Neural cell (in vitro differentiated cells): ENCODE measurements at regions not wholly inside any gene's neighbourhood (a gene's known extent, or its start where the extent isn't known, plus 50 kb on each side); places are given as distances from the start of the nearest gene placed in this dataset.

Experiments
- H2AFZ ChIP-seq: fragments of 200-600, 300-800 bp; sonication (generic), shearing (Covaris generic); 2 replicates; pipeline ENCODE4 v1.6.0; 2014; ENCODE audit warnings: low read depth, mild to moderate bottlenecking, antibody characterized with exemption, low read length, moderate library complexity
- H3F3A ChIP-seq: fragments of 200-600 bp; shearing (Covaris generic); 2 replicates; pipeline ENCODE4 v1.6.1; 2016; ENCODE audit warnings: mild to moderate bottlenecking, moderate library complexity, mixed read lengths, antibody characterized with exemption, low read length; ENCODE audit not compliant: insufficient read depth, poor library complexity, severe bottlenecking
- H3K27ac ChIP-seq: fragments of 200-600, 300-800 bp; sonication (generic), shearing (Covaris generic); 2 replicates; pipeline ENCODE4 v1.5.1; 2014; ENCODE audit warnings: mild to moderate bottlenecking, low read length, moderate library complexity
- H3K27me3 ChIP-seq: fragments of 300-800, 200-600 bp; sonication (generic), shearing (Covaris generic); 2 replicates; pipeline ENCODE4 v1.6.0; 2014; ENCODE audit warnings: mild to moderate bottlenecking, low read depth, low read length, moderate library complexity; ENCODE audit not compliant: insufficient read depth
- H3K36me3 ChIP-seq: fragments of 300-800, 200-600 bp; sonication (generic), shearing (Covaris generic); 2 replicates; pipeline ENCODE4 v1.5.1; 2014; ENCODE audit warnings: mild to moderate bottlenecking, antibody characterized with exemption, low read length, moderate library complexity; ENCODE audit not compliant: insufficient read depth
- H3K4me2 ChIP-seq: fragments of 300-800, 200-600 bp; sonication (generic), shearing (Covaris generic); 2 replicates; pipeline ENCODE4 v1.6.0; 2014; ENCODE audit warnings: mild to moderate bottlenecking, low read length
- H3K4me3 ChIP-seq: fragments of 300-800, 200-600 bp; sonication (generic), shearing (Covaris generic); 2 replicates; pipeline ENCODE4 v1.5.1; 2014; ENCODE audit warnings: mild to moderate bottlenecking, low read length, moderate library complexity
- H3K79me2 ChIP-seq: fragments of 200-600 bp; shearing (Covaris generic); replicated peaks from 2 replicates; pipeline ENCODE4 v1.6.0; 2014; ENCODE audit warnings: mild to moderate bottlenecking, low read length, moderate library complexity; ENCODE audit not compliant: insufficient read depth
- H3K9ac ChIP-seq: fragments of 300-800, 200-600 bp; sonication (generic), shearing (Covaris generic); 2 replicates; pipeline ENCODE4 v1.6.1; 2016; ENCODE audit warnings: mild to moderate bottlenecking, low read length, mixed read lengths
- H3K9me2 ChIP-seq: fragments of 200-600 bp; shearing (Covaris generic); 2 replicates; pipeline ENCODE4 v1.6.1; 2016; ENCODE audit warnings: mild to moderate bottlenecking, low read length, mixed read lengths; ENCODE audit not compliant: insufficient read depth
- H3K9me3 ChIP-seq: fragments of 200-600, 300-800 bp; sonication (generic), shearing (Covaris generic); 2 replicates; pipeline ENCODE4 v1.6.1; 2016; ENCODE audit warnings: mild to moderate bottlenecking, mixed run types, low read length, moderate library complexity, mixed read lengths
- H4K20me1 ChIP-seq: fragments of 200-600 bp; shearing (Covaris generic); 2 replicates; pipeline ENCODE4 v1.6.1; 2016; ENCODE audit warnings: mild to moderate bottlenecking, mixed run types; ENCODE audit not compliant: insufficient read depth
- CTCF ChIP-seq: fragments of 450-650 bp; IDR thresholded peaks from 2 replicates; pipeline ENCODE4 v1.5.1; 2014; ENCODE audit warnings: antibody characterized with exemption, mild to moderate bottlenecking, moderate library complexity; ENCODE audit not compliant: poor library complexity, severe bottlenecking
- EP300 ChIP-seq: fragments of 450-650 bp; conservative IDR thresholded peaks from 2 replicates; pipeline ENCODE4 v1.6.1; 2014; ENCODE audit warnings: antibody characterized with exemption, mild to moderate bottlenecking, moderate library complexity; ENCODE audit not compliant: poor library complexity, severe bottlenecking
- EZH2 ChIP-seq: fragments of 200-600, 300-800 bp; shearing (Covaris generic), sonication (generic); IDR thresholded peaks from 2 replicates; pipeline ENCODE4 v1.6.1; 2014; ENCODE audit warnings: antibody characterized with exemption, low read length, borderline replicate concordance, mild to moderate bottlenecking; ENCODE audit not compliant: insufficient read depth, poor library complexity, severe bottlenecking
- MXI1 ChIP-seq: fragments of 450-650 bp; conservative IDR thresholded peaks from 2 replicates; pipeline ENCODE4 v1.6.1; 2014; ENCODE audit warnings: antibody characterized with exemption, mild to moderate bottlenecking; ENCODE audit not compliant: poor library complexity, severe bottlenecking
- POLR2AphosphoS5 ChIP-seq: IDR thresholded peaks from 2 replicates; pipeline ENCODE4 v1.6.1; 2012
- RAD21 ChIP-seq: fragments of 450-650 bp; conservative IDR thresholded peaks from 2 replicates; pipeline ENCODE4 v1.6.1; 2014; ENCODE audit warnings: antibody characterized with exemption, mild to moderate bottlenecking, moderate library complexity
- REST ChIP-seq: IDR thresholded peaks from 2 replicates; pipeline ENCODE4 v1.6.1; 2012; ENCODE audit warnings: borderline replicate concordance
- SMC3 ChIP-seq: fragments of 450-650 bp; conservative IDR thresholded peaks from 2 replicates; pipeline ENCODE4 v1.6.1; 2014; ENCODE audit warnings: antibody characterized with exemption, mild to moderate bottlenecking, moderate library complexity; ENCODE audit not compliant: poor library complexity
- TAF1 ChIP-seq: IDR thresholded peaks from 2 replicates; pipeline ENCODE4 v1.6.1; 2012; ENCODE audit warnings: low read depth

- TF ChIP-seq POLR2AphosphoS5 (no peak), EZH2 (no peak), CTCF (no peak), EP300 (no peak), MXI1 (no peak), REST (no peak), TAF1 (no peak), RAD21 (no peak)
Measured at GRCh38 chr5:29402270-29402669, 1791.2 kb upstream of the CDH6 start.

GRCh38 chr5:29389993-29390392 is 1803.5 kb upstream of the CDH6 start:
- H3K27ac ChIP-seq, result no peak overlapping the region
- H3K4me3 ChIP-seq, result no peak overlapping the region
- no peaks in the 10 kb centered on the region for H3K9me3 ChIP-seq
- no peak overlapping the region for H3K4me2 ChIP-seq
- no peaks in the 10 kb centered on the region for H3F3A ChIP-seq
- no peaks in the 10 kb centered on the region for H3K9me2 ChIP-seq
- no peak for TF ChIP-seq REST
- no peak for TF ChIP-seq POLR2AphosphoS5
- TF ChIP-seq SMC3, result no peak
- no peak for TF ChIP-seq CTCF
- no peak for TF ChIP-seq MXI1
- TF ChIP-seq TAF1, result no peak
- TF ChIP-seq RAD21, result no peak
- no peaks in the 10 kb centered on the region for H3K79me2 ChIP-seq
- no peaks in the 10 kb centered on the region for H3K27me3 ChIP-seq
- no peak overlapping the region for H2AFZ ChIP-seq
- H3K36me3 ChIP-seq, result no peaks in the 10 kb centered on the region
- H4K20me1 ChIP-seq, result no peaks in the 10 kb centered on the region
- no peak overlapping the region for H3K9ac ChIP-seq

More at GRCh38 chr5:29402270-29402669, 1791.2 kb upstream of the CDH6 start:
- no peak overlapping the region for H2AFZ ChIP-seq
- no peaks in the 10 kb centered on the region for H3K36me3 ChIP-seq
- no peaks in the 10 kb centered on the region for H3K79me2 ChIP-seq
- H3K9me2 ChIP-seq, result no peaks in the 10 kb centered on the region
- no peak overlapping the region for H3K4me3 ChIP-seq
- peaks cover 3% of the 10 kb centered on the region for H3K9me3 ChIP-seq
- H3K9ac ChIP-seq, result no peak overlapping the region
- no peak overlapping the region for H3K27ac ChIP-seq
- no peaks in the 10 kb centered on the region for H4K20me1 ChIP-seq
- H3K27me3 ChIP-seq, result no peaks in the 10 kb centered on the region
- no peak overlapping the region for H3K4me2 ChIP-seq
- H3F3A ChIP-seq, result no peaks in the 10 kb centered on the region
